HG02885 (cell line): ENCODE measurements at regions not wholly inside any gene's neighbourhood (a gene's known extent, or its start where the extent isn't known, plus 50 kb on each side); places are given as distances from the start of the nearest gene placed in this dataset.
A peak's percentile ranks its signal among the peaks of the same experiment; 100 is the strongest.
"Not testable (repeated sequence)": the region's sequence is repeated elsewhere in the genome, so short reads cannot be mapped to it uniquely, and the experiment has no call there.

ENCODE experiments used
- ATAC-seq: cut with Tn5 transposase; IDR thresholded peaks from one replicate; pipeline ENCODE4 v1.9.1; 2021; ENCODE audit warnings: mild to moderate bottlenecking; ENCODE audit not compliant: unreplicated experiment, poor library complexity

DNA sequence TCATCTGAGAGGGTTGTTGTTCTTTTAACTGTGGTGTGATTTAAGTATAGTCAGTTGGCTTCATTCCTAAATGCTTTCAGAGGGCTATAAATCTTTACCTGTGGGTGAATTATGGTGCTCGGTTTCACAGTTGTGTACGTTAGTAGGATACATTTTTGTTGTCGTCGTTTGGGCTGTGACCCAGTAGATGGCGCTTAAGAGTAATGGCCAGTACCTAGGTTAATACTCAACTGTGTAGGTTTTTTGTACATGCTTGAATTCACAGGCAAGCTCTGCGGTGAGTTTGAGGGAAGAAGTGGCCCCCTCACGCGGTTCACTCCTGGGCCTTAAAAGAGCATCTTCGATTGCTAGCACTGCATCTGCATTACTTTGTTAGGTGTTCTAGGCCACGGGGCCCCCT lies 571.7 kb upstream of the TGIF2LX start:
- peak; percentile 78 for ATAC-seq

DNA sequence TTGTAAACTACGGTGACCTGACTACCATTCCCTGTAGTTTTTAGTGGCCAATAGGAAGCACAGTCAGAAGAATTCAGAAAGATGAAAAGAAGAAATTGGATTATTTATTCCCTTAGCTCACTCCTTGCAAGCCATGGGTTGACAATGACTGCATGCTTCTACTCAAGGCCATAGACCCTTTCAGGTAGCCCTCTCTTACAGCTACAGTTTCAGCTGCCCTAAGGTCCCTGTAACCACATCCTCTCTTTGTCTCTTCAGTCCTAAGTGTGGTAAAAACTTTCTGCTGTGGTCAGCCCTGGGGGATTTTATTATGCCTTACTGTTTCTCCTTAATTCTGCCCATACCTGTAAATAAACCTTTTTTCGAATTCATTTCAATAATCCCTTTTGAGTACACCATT lies 551.8 kb upstream of the TGIF2LX start:
- not testable (repeated sequence) for ATAC-seq

- ATAC-seq: not testable (repeated sequence)
These were observed 528.7 kb upstream of the TGIF2LX start for GRCh38 chrX:89393004-89393403.

DNA sequence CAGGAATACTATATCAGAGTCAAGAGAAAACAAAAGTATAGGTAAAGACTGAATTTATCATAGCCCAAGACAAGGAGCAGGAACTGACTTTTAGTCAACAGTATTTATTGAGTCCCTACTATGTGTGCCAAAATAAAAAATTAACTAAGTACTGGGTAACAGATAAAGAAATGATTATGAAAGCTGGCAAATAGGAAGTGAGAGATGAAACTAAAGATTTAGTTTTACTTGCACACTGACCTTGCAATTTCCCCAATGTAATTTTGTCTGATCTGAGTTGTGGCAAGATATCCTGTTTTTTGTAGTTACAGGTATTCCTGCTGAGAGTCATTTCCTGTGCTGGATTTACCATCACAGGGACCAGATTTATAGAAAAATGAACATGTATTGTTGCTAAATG lies 518.9 kb upstream of the TGIF2LX start:
- not testable (repeated sequence) for ATAC-seq

GRCh38 chrX:89405148-89405547 lies 516.6 kb upstream of the TGIF2LX start:
- not testable (repeated sequence) for ATAC-seq

DNA sequence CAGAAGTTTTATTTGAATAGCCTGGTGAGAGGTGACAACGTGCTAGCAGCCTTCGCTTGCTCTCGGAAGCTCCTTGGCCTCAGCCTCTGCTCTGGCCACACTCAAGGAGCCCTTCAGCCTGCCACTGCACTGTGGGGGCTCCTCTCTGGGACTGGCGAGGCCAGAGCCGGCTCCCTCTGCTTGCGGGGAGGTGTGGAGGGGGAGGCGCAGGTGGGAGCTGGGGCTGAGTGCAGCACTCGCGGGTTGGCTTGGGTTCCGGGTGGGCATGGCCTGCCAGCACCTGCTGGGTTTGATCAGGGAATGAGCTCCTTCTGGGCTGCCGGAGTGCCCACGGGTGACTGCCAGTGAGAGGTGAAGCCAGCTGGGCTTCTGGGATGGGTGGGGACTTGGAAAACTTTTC lies 504.8 kb upstream of the TGIF2LX start:
- not testable (repeated sequence) for ATAC-seq

DNA sequence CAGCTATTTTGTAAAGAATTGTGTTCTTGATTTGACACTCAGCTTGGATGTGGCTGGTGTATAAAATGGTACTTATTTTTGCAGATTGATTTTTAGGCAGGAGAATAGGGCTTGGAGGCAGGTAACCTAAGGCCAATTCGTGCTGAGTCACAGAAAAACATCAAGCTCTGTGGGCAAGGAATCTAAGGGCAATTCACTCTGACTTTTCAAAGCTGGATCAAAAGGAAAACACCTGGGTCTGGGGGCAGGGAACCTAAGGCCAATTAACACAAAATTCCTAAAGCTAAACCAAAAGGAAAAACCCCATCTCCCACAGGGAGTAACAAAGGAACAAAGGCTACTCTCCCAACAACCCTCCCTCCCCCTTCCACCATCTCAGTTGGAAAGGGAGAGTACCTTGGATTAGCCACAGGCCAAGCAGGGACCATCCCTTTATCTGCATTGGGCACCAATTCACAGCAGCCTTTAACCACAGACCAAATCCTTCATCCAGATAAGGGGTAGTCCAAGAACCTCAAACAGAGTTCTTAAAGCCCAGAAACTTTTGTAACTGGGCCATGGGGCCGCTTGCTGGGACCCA lies 489.0 kb upstream of the TGIF2LX start:
- ATAC-seq: not testable (repeated sequence)
